Inflammatory macrophage treated with lipopolysaccharide for 4 hours (primary cell): ENCODE measurements at regions not wholly inside any gene's neighbourhood (a gene's known extent, or its start where the extent isn't known, plus 50 kb on each side); places are given as distances from the start of the nearest gene placed in this dataset.

Experiments
- DNase-seq: peaks from one replicate; pipeline ENCODE4 v3.0.0-alpha.2; 2020

- no peak for DNase-seq
Measured at GRCh38 chr9:119443179-119443578, 73.9 kb upstream of the BRINP1 start.

- DNase-seq, result no peak
Measured at GRCh38 chr9:119441832-119442231, 72.6 kb upstream of the BRINP1 start.

GRCh38 chr9:119441338-119441737 is 72.1 kb upstream of the BRINP1 start:
- no peak for DNase-seq

- no peak for DNase-seq
Measured at GRCh38 chr9:119436261-119436660, 67.0 kb upstream of the BRINP1 start.

- no peak for DNase-seq
Measured at GRCh38 chr9:119435076-119435475, 65.8 kb upstream of the BRINP1 start.

- DNase-seq, result no peak
Measured at GRCh38 chr9:119432428-119432827, 63.2 kb upstream of the BRINP1 start.

- no peak for DNase-seq
Measured at GRCh38 chr9:119429302-119429701, 60.1 kb upstream of the BRINP1 start.

- DNase-seq, result no peak
Measured at GRCh38 chr9:119420231-119420630, 51.0 kb upstream of the BRINP1 start.
